Activated T-cell treated with anti-CD3 and anti-CD28 coated beads, Interleukin-2, amount 50 U/mL, for 72 hours (primary cell): ENCODE measurements at regions not wholly inside any gene's neighbourhood (a gene's known extent, or its start where the extent isn't known, plus 50 kb on each side); places are given as distances from the start of the nearest gene placed in this dataset.

ENCODE experiments used
- ATAC-seq, 2 donors: fragments of 150-1000 bp; cut with Tn5 transposase; replicated peaks in 1 of 2; 2 replicates each; pipeline ENCODE4 v1.10.0; 2021; ENCODE audit warnings: moderate library complexity in 2 of 2, mild to moderate bottlenecking in 1 of 2
- DNase-seq, 2 donors: peaks; one replicate each; pipeline ENCODE4 v3.0.0; 2021 to 2022; ENCODE audit warnings: mixed read lengths in 1 of 2
- H3K27ac Mint-ChIP-seq: one replicate; pipeline ENCODE4 v1.8.0; 2022; ENCODE audit warnings: mild to moderate bottlenecking, moderate library complexity, mixed read lengths
- H3K27me3 Mint-ChIP-seq: one replicate; pipeline ENCODE4 v1.8.0; 2022; ENCODE audit warnings: low read depth, mixed read lengths
- H3K36me3 Mint-ChIP-seq, 2 donors: one replicate each; pipeline ENCODE4 v1.8.0; 2022; ENCODE audit warnings: mixed read lengths in 2 of 2, mild to moderate bottlenecking in 1 of 2; ENCODE audit not compliant: insufficient read depth in 2 of 2
- H3K4me1 Mint-ChIP-seq: one replicate; pipeline ENCODE4 v1.8.0; 2022; ENCODE audit warnings: low read depth, mixed read lengths
- H3K4me3 Mint-ChIP-seq, 2 donors: one replicate each; pipeline ENCODE4 v1.8.0; 2022; ENCODE audit warnings: mild to moderate bottlenecking in 2 of 2, mixed read lengths in 2 of 2, moderate library complexity in 2 of 2
- H3K9me3 Mint-ChIP-seq, 2 donors: one replicate each; pipeline ENCODE4 v1.8.0; 2022; ENCODE audit warnings: mixed read lengths in 2 of 2

DNA sequence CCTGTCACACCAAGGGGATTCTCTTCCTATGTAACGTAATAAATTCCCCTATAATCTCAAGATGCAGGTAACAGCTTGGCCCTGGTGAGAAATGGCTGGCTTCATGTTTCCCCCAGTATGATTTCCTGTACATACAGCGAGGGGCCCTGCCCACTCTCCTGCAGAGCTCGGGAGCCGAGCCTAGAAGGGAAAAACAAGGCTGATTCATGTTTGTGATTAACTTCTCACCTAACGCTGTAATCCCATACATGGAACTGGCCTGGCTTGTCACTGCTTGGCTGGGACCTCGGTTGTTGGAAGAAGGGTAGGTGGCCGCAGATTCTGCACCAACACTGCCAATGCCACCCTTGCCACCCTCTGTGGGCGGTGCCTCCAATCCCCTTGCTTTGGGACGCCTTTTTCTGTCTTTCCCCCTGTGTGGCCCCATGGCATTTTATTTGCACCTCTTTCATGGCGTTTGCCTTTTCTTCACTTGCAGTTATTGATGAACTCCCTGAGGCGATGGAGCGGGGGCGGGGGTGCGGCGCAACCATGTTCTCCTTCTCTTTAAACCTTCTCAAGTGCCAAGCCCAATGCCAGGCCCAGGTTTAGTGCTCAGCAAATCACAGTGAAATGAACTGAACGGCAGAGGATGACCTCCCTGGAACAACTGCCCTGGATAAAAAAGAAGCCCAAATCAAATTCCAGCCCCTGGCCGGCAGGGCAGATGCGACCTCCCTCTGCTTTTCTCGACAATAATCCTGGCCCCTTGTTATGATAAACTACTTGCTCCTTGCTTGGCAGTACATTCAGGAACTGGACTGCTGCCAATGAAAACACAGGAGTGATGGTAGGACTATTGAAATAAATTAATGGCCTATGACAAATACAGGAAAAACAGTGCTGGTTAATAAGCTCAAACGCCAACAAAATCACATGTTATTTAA lies 108.1 kb downstream of the TMEM174 start:
- no peak for ATAC-seq
- no peak for DNase-seq
- H3K4me3 Mint-ChIP-seq, result no peak overlapping the region
- H3K27me3 Mint-ChIP-seq, result peaks cover 62% of the 10 kb centered on the region
- H3K27ac Mint-ChIP-seq, result no peak overlapping the region
- no peaks in the 10 kb centered on the region for H3K36me3 Mint-ChIP-seq
- no peaks in the 10 kb centered on the region for H3K9me3 Mint-ChIP-seq
- H3K4me1 Mint-ChIP-seq, result no peaks in the 10 kb centered on the region

DNA sequence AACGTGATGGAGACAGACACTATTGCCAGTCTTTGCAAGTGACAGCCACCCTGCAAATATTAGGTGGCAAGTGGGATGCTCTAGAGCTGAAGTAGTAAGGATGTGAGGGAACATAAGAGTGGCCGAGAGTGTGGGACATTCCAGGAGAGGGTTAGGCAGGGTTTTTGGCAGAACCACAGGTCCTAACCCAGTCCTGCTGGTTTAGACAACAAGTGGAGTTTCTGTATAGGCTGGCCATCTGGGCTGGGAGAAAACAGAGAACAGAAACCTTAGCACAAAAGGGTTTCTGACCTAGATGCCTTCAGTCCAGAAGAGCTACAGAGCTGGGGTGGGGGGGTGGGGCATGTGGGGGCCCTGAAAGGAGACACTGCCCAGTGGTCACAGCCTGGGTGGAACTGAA lies 107.4 kb downstream of the TMEM174 start:
- Mint-ChIP-seq H3K4me1 (no peaks in the 10 kb centered on the region), H3K9me3 (no peaks in the 10 kb centered on the region), H3K36me3 (no peaks in the 10 kb centered on the region), H3K27ac (no peak overlapping the region), H3K27me3 (peaks cover 61% of the 10 kb centered on the region), H3K4me3 (no peak overlapping the region)
- DNase-seq, result no peak
- no peak for ATAC-seq

DNA sequence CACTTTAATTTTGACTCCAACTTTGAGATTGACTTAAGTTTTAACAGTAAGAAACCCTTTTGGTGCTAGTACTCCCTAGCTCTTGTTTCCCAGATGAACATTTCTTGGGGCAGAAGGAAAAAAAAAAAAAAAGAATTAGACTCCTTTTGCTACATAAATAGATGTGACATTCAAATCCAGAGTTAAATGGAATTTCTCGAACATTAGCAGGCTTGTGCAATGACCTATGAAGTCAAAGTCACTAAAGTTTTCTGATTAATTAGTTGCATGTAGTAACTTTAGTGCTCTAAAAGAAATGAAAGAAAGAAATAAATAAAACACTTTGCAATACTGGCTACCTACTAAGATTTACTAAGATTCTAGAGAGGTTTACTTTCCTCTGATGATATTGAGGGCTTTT lies 106.8 kb downstream of the TMEM174 start:
- no peaks in the 10 kb centered on the region for H3K9me3 Mint-ChIP-seq
- H3K4me3 Mint-ChIP-seq, result no peak overlapping the region
- peaks cover 62% of the 10 kb centered on the region for H3K27me3 Mint-ChIP-seq
- H3K27ac Mint-ChIP-seq, result no peak overlapping the region
- H3K36me3 Mint-ChIP-seq, result no peaks in the 10 kb centered on the region
- H3K4me1 Mint-ChIP-seq, result no peaks in the 10 kb centered on the region
- ATAC-seq, result no peak
- no peak for DNase-seq

DNA sequence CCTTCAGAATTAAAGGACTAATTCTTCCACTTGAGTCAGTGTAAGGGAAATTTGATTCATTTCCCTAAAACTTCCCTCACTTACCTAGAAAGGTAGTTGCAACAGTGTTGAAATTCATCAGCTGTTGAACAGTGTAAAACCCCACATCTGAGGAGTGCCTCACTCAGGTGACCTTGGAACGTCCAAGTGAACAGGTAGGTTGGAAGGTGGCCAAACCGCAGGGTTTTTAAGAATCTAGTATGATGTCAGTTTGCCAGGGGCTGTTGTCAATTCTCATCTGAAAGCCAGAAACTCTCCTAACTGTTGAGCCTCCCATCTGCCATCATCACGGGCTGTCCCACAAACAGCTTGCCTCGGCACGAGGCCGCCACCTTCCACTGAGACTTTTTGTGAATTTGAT lies 105.7 kb downstream of the TMEM174 start:
- Mint-ChIP-seq H3K27ac (no peak overlapping the region), H3K27me3 (peaks cover 64% of the 10 kb centered on the region), H3K9me3 (no peaks in the 10 kb centered on the region), H3K4me1 (no peaks in the 10 kb centered on the region), H3K36me3 (no peaks in the 10 kb centered on the region), H3K4me3 (no peak overlapping the region)
- ATAC-seq (no peak), DNase-seq (no peak)

DNA sequence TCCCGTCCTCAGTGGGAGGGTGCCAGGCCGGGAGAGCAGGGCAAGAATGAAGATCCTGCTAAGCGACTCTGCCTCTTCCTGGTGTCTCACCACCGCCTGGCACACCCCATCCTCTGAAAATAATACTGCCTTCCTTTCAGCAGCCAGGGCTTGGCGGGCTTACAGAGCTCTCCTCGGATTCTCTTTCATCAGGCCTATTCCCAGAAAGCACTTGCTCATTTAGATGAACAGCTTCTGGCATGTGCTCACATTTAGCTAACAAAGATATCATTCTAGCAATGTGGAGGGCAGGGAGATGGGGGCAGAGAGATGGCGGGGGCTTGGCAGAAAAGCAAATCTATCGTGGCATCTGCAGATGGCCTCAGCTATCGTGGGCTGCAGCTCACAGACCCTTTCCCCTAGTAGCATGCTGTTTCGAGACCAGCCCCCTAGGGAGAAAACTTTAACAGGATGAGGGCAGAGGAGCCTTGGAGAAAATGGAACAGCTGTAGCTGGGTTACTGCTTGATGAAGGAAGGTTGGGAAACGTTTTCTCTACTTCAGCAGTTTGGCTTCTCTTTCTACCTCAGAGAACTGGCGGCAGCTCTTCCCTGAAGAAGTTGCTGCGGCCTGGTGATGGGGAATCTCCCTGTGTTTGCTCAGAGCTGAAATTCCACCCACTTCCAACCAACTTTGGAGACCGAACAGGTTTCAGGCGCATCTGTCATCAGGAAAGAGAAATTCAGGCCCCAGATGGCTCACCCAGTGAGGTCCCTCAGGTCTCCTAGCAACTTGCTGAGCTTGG lies 102.1 kb downstream of the TMEM174 start:
- Mint-ChIP-seq H3K27me3 (peaks cover 65% of the 10 kb centered on the region), H3K4me3 (no peak overlapping the region), H3K4me1 (no peaks in the 10 kb centered on the region), H3K9me3 (no peaks in the 10 kb centered on the region), H3K27ac (no peak overlapping the region), H3K36me3 (no peaks in the 10 kb centered on the region)
- DNase-seq (no peak), ATAC-seq (no peak)

DNA sequence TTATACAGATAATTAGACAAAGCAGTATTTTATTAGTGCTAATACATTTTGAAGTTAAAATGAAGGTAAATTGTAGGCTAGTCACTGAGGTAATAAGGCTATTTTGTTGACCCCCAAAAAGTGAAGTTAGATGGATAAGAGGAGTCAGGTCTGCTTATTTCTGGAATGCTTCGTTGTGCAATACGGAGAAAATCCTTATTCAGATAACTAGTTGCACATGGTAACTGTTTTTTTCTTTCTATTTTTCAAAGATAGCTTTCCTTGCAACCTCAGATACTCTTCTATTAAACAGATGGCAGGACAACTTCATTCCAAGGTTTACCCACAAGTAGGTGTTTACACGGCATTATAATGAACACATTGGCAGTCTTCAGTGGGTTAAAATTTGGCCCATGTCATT lies 101.1 kb downstream of the TMEM174 start:
- no peaks in the 10 kb centered on the region for H3K9me3 Mint-ChIP-seq
- H3K27me3 Mint-ChIP-seq, result peaks cover 63% of the 10 kb centered on the region
- DNase-seq (no peak), ATAC-seq (no peak)
- H3K27ac Mint-ChIP-seq, result no peak overlapping the region
- no peak overlapping the region for H3K4me3 Mint-ChIP-seq
- H3K36me3 Mint-ChIP-seq, result no peaks in the 10 kb centered on the region
- H3K4me1 Mint-ChIP-seq, result no peaks in the 10 kb centered on the region

DNA sequence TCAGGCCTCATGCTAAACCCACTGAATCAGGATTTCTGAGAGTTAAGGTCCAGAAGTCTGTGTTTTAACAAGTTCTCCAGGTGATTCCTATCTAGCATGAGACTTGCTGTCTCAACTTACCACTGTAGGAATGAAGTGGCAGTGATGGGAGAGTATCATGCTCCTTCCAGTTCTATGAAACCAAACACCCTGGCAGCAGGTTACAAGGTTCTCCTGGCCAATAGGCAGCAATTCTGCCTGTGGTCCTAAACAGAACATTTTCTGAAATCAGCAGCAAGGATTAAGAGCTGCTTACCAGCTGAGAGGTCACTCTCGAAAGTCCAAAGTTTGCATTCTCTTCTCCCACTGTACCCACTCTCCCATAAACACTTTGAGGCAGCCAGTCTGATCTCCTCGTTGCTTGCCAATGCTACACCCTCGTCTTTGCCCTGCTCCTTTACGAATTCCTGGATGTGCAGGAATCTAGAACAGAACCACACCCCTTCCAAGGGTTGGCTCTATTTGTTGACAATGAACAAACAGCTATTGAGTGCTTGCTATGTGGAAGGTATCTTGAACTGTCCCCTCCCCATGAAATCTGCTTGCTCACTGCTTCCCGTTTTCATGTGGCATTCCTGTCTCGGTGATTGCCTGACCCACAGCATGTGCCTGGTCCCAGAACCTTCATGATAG lies 100.5 kb downstream of the TMEM174 start:
- H3K4me1 Mint-ChIP-seq, result no peaks in the 10 kb centered on the region
- ATAC-seq, result no peak
- H3K9me3 Mint-ChIP-seq, result no peaks in the 10 kb centered on the region
- no peaks in the 10 kb centered on the region for H3K36me3 Mint-ChIP-seq
- peaks cover 58% of the 10 kb centered on the region for H3K27me3 Mint-ChIP-seq
- H3K27ac Mint-ChIP-seq, result no peak overlapping the region
- no peak for DNase-seq
- H3K4me3 Mint-ChIP-seq, result no peak overlapping the region

DNA sequence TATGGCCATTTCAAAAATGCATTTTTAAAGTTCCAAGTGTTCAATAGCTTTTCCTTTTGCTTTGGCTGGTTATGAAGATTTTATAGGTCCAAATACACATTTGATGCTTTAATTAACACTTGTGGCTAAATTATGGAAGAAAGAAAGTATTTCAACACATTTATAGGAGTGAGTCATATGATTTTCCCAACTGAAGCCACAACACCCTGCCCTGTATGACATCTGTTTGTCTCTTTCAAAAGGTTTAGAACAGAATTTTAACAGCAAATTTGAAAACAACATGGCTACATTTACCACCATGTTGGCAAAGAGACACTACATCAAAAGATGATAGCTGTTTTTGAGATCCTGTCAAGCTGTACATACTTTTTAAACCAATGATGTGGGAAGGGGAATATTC lies 99.4 kb downstream of the TMEM174 start:
- H3K4me1 Mint-ChIP-seq, result no peaks in the 10 kb centered on the region
- H3K4me3 Mint-ChIP-seq, result no peak overlapping the region
- peaks cover 61% of the 10 kb centered on the region for H3K27me3 Mint-ChIP-seq
- no peak for ATAC-seq
- no peaks in the 10 kb centered on the region for H3K36me3 Mint-ChIP-seq
- no peaks in the 10 kb centered on the region for H3K9me3 Mint-ChIP-seq
- DNase-seq, result no peak
- no peak overlapping the region for H3K27ac Mint-ChIP-seq

DNA sequence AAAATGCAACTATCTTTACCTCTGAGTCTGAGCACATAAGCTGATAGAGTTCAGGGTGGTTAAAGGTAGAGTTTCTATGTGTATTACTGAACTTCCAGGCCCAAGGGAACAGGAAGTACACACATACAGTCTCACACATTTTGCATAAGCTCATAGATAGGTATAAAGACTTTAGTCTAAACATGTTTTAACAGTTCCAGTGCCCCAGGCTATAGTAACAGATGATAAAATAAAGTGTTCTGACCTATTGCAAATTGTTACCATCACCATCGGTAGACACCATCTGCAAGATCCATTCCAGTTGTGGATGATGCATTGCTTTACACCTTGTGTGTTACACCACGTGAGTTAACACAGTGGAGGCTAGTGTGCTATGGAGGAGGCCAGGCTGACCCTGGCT lies 95.8 kb downstream of the TMEM174 start:
- Mint-ChIP-seq H3K27me3 (peaks cover 71% of the 10 kb centered on the region), H3K9me3 (no peaks in the 10 kb centered on the region), H3K36me3 (no peaks in the 10 kb centered on the region), H3K4me3 (no peak overlapping the region), H3K4me1 (no peaks in the 10 kb centered on the region), H3K27ac (no peak overlapping the region)
- DNase-seq, result no peak
- ATAC-seq, result no peak

DNA sequence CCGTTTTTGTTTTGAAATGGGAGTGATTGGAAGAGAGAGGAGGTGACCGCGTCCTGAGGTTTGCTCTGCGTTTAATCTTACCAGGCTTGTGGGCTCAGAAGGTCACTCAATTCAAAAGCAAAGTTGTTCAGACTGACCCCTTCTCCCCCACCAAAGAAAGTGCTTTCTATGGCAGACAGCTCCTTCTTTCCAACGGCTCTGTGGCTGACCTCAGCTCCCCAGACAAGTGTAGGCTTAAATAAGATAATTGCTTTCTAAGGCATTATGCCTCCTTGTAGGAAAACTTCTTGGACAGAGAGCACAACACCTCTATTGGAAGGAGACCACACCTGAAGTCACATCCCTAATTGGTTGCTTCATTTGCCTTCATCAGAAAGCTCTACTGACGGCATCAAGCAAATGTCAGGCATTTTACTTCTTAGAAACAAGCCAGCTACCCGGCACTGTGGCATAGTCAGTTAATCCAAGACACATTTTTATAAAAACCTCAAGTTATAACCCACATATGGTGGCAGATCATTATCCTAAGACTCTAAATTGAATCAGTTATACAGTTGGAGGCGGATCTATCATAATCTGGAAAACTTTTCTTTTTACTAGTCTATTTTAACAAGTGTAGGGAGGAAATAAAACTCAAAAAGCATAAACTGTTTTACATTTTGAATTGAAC lies 94.9 kb downstream of the TMEM174 start:
- Mint-ChIP-seq H3K9me3 (no peaks in the 10 kb centered on the region), H3K36me3 (no peaks in the 10 kb centered on the region), H3K27me3 (peaks cover 69% of the 10 kb centered on the region), H3K4me3 (no peak overlapping the region), H3K4me1 (no peaks in the 10 kb centered on the region), H3K27ac (no peak overlapping the region)
- no peak for ATAC-seq
- no peak for DNase-seq

DNA sequence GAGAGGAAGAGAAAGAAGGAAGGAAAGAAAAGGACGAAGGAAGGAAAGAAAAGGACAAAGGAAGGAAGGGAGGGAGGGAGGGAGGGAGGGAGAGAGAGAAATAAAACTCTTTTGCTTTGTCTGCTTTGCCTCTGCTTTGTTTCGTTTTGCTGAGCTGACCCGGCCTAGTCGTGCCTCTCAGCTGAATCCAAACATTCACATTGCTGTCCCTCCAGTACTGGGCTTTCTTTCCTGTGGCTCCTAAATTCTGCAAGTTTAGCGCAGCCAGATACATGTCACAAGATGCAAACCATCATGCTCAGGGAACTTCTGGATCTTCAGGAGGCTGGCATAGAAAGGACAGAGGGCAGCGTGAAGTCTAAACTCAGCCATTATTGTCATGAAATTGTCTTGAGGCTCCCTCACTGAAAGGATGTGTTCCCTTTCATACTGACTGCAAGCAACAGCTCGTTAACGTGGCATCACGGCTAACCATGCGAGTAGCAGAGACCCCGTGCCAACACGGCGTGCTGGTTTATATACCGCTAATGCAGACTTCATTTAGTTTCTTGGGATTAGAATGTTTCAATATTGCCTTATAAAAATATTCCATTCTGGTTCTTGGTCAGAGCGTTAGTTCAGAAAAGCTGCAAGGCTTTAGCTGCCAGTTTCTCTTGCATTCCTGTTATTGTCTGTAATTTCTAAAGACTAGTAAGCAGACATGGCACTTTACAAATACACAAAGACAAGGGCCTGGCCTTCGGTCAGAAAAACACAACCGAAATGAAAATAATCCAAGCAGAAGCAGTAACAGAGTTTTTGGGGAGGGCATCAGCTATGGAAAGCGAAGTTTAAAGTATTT lies 94.2 kb downstream of the TMEM174 start:
- Mint-ChIP-seq H3K36me3 (no peaks in the 10 kb centered on the region), H3K9me3 (no peaks in the 10 kb centered on the region), H3K4me3 (no peak overlapping the region), H3K27ac (no peak overlapping the region), H3K4me1 (peaks cover 4% of the 10 kb centered on the region), H3K27me3 (peaks cover 69% of the 10 kb centered on the region)
- no peak for ATAC-seq
- DNase-seq, result no peak

DNA sequence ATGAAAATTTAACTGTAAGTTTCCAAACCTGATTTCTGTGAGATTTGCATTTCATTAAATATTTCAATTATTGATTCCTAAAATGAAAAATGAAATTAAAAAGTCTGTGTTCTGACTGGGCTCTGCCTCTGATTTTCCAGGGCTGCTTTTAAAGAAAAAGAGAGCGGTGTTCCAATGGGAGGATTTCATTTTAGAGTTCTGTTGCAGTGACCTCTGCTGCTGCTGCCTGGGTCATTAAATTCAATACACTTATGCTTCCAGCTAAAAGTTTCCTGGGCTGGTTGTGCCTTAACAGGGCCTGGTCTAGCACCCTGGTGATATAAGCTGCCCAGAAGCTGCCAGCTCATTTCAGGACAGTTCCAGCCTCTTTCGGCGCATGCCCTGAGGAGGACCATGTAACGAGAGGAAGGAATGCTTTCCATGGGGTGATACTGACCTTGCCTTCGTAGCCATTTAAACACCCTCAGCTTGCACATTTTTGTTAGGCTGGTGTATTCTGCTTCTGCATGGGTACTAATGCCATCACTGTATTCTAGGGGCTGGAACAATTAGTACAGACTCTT lies 93.3 kb downstream of the TMEM174 start:
- Mint-ChIP-seq H3K4me1 (peaks cover 5% of the 10 kb centered on the region), H3K36me3 (no peaks in the 10 kb centered on the region), H3K4me3 (no peak overlapping the region), H3K9me3 (no peaks in the 10 kb centered on the region), H3K27me3 (peaks cover 78% of the 10 kb centered on the region), H3K27ac (no peak overlapping the region)
- DNase-seq (no peak), ATAC-seq (no peak)
